Bone marrow (tissue), 2 donors: ENCODE measurements at regions not wholly inside any gene's neighbourhood (a gene's known extent, or its start where the extent isn't known, plus 50 kb on each side); places are given as distances from the start of the nearest gene placed in this dataset.
"Not testable (repeated sequence)": the region's sequence is repeated elsewhere in the genome, so short reads cannot be mapped to it uniquely, and the experiment has no call there.

ENCODE experiments used
- DNase-seq, 2 donors: peaks; one replicate each; lab custom pipeline; 2025; lab: John Stamatoyannopoulos, UW

DNA sequence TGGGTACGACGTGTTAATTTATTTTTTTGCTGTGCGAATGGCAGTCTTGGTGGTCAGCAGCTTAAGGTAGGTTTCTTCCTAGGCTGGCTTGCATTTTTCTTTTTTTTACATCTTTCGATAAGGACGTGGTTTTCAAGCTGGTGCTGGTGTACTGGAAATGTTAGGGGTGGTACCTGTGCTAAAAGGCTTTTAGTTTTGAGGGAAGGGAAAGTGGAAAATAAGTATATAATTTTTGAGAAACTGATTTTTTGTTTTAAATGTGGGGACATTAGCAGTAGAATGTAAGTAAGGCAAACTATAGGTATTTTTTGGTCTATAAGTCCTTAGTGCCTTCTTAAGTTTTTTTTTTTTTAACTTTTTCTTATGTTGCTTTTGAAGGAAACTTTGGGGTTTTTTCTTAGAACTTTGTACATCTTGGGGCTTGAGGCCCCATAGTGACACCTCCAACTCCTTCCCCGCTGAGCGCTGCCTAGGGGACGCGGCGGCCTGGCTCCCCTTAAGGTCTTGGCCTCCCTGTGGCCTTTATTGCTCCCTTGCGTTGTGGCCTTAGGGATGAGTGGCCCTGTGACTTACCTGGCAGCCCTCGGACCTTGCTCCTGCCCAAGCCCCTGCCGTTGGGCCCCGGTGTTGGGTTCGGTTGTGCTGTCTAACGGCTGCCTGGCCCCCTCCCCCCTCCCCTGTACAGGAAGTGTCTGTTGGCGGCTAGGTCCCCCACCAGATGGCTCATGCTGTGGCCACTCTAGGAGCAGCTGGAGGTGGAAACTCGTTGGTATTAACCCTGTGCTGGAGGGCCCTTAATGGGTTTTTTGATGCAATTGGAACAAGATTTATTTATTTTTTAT is 88.0 kb upstream of the RPRML start:
- DNase-seq: peak; percentile 55 to 80

- DNase-seq: no peak
Measured at GRCh38 chr17:47066095-47066494, 87.0 kb upstream of the RPRML start.

- DNase-seq: no peak
Measured at GRCh38 chr17:47064684-47065083, 85.6 kb upstream of the RPRML start.

DNA sequence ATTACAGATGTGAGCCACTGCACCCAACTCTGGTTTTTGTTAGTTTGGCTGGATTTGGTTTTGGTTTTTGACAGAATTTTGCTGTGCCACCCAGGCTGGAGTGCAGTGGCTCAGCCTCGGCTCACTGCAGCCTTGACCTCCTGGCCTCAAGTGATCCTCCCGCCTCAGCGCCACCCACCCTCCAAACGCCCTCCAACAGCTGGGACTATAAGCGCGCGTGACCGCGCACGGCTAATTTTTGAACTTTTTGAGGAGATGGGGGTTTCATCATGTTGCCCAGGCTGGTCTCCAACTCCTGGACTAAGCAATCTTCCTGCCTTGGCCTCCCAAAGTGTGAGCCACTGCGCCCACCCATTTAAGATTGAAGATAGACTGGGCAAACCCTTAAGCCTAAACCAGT is 84.4 kb upstream of the RPRML start:
- no peak for DNase-seq

DNA sequence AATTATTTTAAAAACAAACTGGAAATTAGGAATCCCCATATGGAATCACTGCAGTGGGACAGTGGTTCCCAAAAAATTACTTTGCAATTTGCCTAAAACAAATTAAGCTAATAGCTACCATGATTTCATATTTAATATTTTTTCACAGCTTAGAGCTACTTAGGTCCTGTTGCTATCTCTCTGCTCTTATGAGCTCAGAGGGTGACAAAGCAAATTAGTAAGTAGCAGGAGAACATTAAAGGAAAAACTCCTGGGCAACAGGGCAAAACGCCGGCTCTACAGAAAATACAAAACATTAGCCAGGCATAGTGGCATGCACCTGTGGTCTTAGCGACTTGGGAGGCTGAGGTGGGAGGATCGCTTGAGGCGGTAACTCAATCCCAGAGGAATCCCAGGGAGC is 83.8 kb upstream of the RPRML start:
- not testable (repeated sequence) for DNase-seq

DNA sequence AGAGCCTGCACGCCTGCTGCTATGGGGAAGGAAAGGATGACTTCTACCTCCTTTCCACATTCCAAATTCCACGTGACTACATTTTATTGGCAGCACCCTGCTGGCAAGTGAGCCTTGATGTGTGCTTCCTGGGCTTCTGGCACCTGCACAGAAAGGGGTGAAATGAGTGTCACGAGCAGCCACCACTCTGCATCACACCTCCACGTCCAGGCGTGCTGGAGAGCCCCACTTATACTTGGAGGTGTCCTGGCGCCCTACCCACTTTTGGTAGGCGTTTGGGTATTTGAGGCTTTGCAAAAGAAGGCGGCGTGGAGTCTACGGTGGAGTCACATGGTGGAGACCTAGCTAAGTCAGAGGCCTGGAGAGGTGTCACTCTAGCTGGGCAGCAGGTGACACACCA is 81.0 kb upstream of the RPRML start:
- not testable (repeated sequence) for DNase-seq

DNA sequence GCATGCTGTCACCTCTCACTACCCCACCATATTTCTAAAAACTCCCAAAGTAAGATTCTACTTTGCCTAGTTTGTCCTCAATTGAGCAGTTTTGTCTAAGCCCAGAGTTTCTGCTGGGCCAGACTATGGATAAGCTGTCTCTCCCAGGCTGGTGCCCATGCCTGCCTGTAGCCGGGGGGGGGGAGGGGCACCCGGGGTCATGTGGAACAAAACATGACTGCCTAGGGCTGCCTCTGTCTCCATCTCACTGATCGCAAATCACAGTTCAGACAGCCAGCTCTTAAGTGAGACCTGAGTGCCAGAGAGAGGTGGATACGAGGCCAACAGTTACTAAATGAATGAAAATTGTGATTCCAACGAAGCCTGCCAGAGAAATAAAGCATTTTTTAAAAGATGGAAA is 78.8 kb upstream of the RPRML start:
- no peak for DNase-seq

DNA sequence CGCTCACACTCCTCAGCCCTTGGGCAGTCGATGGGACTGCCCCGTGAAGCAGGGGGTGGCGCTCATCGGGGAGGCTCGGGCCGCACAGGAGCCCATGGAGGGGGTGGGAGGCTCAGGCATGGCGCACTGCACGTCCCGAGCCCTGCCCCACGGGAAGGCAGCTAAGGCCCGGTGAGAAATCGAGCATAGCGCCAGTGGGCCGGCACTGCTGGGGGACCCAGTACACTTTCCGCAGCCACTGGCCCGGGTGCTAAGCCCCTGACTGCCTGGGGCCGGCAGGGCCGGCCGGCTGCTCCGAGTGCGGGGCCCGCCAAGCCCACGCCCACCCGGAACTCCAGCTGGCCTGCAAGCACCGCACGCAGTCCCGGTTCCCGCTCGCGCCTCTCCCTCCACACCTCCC is 78.2 kb upstream of the RPRML start:
- not testable (repeated sequence) for DNase-seq

GRCh38 chr17:47056687-47057086 is 77.6 kb upstream of the RPRML start:
- DNase-seq: not testable (repeated sequence)
